GM12878 (cell line): ENCODE measurements at regions not wholly inside any gene's neighbourhood (a gene's known extent, or its start where the extent isn't known, plus 50 kb on each side); places are given as distances from the start of the nearest gene placed in this dataset.
A peak's percentile ranks its signal among the peaks of the same experiment; 100 is the strongest.

Experiments
- ATAC-seq: fragments of 200-7000 bp; cut with Tn5 transposase; 3 replicates; pipeline ENCODE4 v1.9.1; 2020; ENCODE audit warnings: mild to moderate bottlenecking, moderate library complexity
- BruUV-seq: library from RNA; stranded (reverse); fragments of 400-500 nt; replicated peaks from 2 replicates; lab custom pipeline; 2021; lab: Mats Ljungman, UMichigan
- CTCF ChIA-PET: fragments of 300-600 bp; sonication (Branson Sonifier 250); formaldehyde crosslinking; extraction: SDS; loops from one replicate; lab custom pipeline; 2021; ENCODE audit warnings: inconsistent platforms; lab: Yijun Ruan, JAX
- POLR2A ChIA-PET: fragments of 350-600 bp; formaldehyde crosslinking; extraction: SDS; loops from one replicate; lab custom pipeline; 2021; ENCODE audit warnings: inconsistent platforms; lab: Charles Lee
- RAD21 ChIA-PET: fragments of 300-600 bp; sonication (Branson Sonifier 250); formaldehyde crosslinking; loops from one replicate; lab custom pipeline; 2023; ENCODE audit warnings: antibody characterized with exemption; ENCODE audit not compliant: unreplicated experiment; lab: Charles Lee
- SMC1A ChIA-PET: fragments of 300-600 bp; sonication (Branson Sonifier 250); formaldehyde crosslinking; loops from one replicate; lab custom pipeline; 2023; ENCODE audit not compliant: unreplicated experiment, uncharacterized antibody; lab: Charles Lee
- DNase-seq: peaks from one replicate; pipeline ENCODE4 v3.0.0-alpha.2; 2011; ENCODE audit warnings: low read depth, low spot score
- FAIRE-seq: peaks from 3 replicates; lab custom pipeline; 2011; peaks lifted over from hg19 to GRCh38; lab: Jason Lieb, UNC
- H2AFZ ChIP-seq: 2 replicates; pipeline ENCODE4 v1.6.0; 2011; ENCODE audit warnings: low read depth, low read length, control low read depth; ENCODE audit not compliant: control insufficient read depth
- H3K27ac ChIP-seq: 2 replicates; pipeline ENCODE4 v1.5.1; 2011; ENCODE audit warnings: control low read depth; ENCODE audit not compliant: control insufficient read depth, insufficient read depth
- H3K27me3 ChIP-seq, 2 experiments: replicated peaks in 1 of 2; 2 replicates each; pipeline versions ENCODE4 v1.6.0 to v1.6.1; 2011; ENCODE audit warnings: low read length in 1 of 2; ENCODE audit not compliant: control insufficient read depth in 2 of 2, insufficient read depth in 2 of 2
- H3K36me3 ChIP-seq, 2 experiments: 2 replicates each; pipeline ENCODE4 v1.5.1; 2011; ENCODE audit warnings: low read length in 1 of 2; ENCODE audit not compliant: control insufficient read depth in 2 of 2, insufficient read depth in 2 of 2
- H3K4me1 ChIP-seq: 2 replicates; pipeline ENCODE4 v1.6.1; 2011; ENCODE audit warnings: mild to moderate bottlenecking, low read length, moderate library complexity, mixed read lengths; ENCODE audit not compliant: control insufficient read depth, insufficient read depth
- H3K4me2 ChIP-seq: 2 replicates; pipeline ENCODE4 v1.6.0; 2011; ENCODE audit warnings: control low read depth; ENCODE audit not compliant: control insufficient read depth, insufficient read depth
- H3K4me3 ChIP-seq: fragments of 200-600 bp; sonication (generic); 2 replicates; pipeline ENCODE4 v1.5.1; 2016
- H3K79me2 ChIP-seq: 2 replicates; pipeline ENCODE4 v1.6.0; 2011; ENCODE audit warnings: low read length; ENCODE audit not compliant: control insufficient read depth, insufficient read depth
- H3K9ac ChIP-seq: 2 replicates; pipeline ENCODE4 v1.8.0; 2011; ENCODE audit warnings: low read length, control low read depth, mixed read lengths; ENCODE audit not compliant: control insufficient read depth, insufficient read depth
- H3K9me3 ChIP-seq: replicated peaks from 3 replicates; pipeline ENCODE4 v1.5.1; 2011; ENCODE audit warnings: mild to moderate bottlenecking, low read length; ENCODE audit not compliant: control insufficient read depth, insufficient read depth
- H4K20me1 ChIP-seq: 2 replicates; pipeline ENCODE4 v1.6.0; 2011; ENCODE audit not compliant: control insufficient read depth, insufficient read depth
- CREM ChIP-seq: IDR thresholded peaks from 2 replicates; pipeline ENCODE4 v1.6.1; 2014; ENCODE audit warnings: antibody characterized with exemption, low read depth
- CTCF ChIP-seq, 3 experiments: IDR thresholded peaks in 2 of 3; conservative IDR thresholded peaks in 1 of 3; 2 replicates each; pipeline ENCODE4 v1.5.1; 2011; ENCODE audit warnings: low read depth in 3 of 3, low read length in 3 of 3, mild to moderate bottlenecking in 3 of 3, control low read depth in 2 of 3, moderate library complexity in 2 of 3, inconsistent platforms in 1 of 3, mixed read lengths in 1 of 3; ENCODE audit not compliant: control insufficient read depth in 2 of 3, insufficient read depth in 1 of 3; ENCODE audit errors: extremely low read depth in 1 of 3
- GATAD2B ChIP-seq: fragments of 450-650 bp; conservative IDR thresholded peaks from 2 replicates; pipeline ENCODE4 v1.6.1; 2017; ENCODE audit warnings: low read depth, mild to moderate bottlenecking, moderate library complexity
- LARP7 ChIP-seq: fragments of 450-650 bp; IDR thresholded peaks from 2 replicates; pipeline ENCODE4 v1.6.1; 2017; ENCODE audit warnings: mild to moderate bottlenecking
- MYB ChIP-seq: fragments of 150-350 bp; IDR thresholded peaks from 2 replicates; pipeline ENCODE4 v1.6.1; 2014; ENCODE audit warnings: mild to moderate bottlenecking, low read depth, low read length, borderline replicate concordance
- POLR2AphosphoS2 ChIP-seq: IDR thresholded peaks from 2 replicates; pipeline ENCODE4 v1.6.1; 2011; ENCODE audit warnings: low read depth, mild to moderate bottlenecking, low read length, improper control_type of control experiment, moderate library complexity
- POLR2AphosphoS5 ChIP-seq: IDR thresholded peaks from 2 replicates; pipeline ENCODE4 v1.6.1; 2011; ENCODE audit warnings: mild to moderate bottlenecking, low read length, inconsistent platforms
- RAD21 ChIP-seq: IDR thresholded peaks from 2 replicates; pipeline ENCODE4 v1.6.1; 2011; ENCODE audit warnings: mild to moderate bottlenecking, low read depth, low read length, moderate library complexity; ENCODE audit not compliant: insufficient read depth
- RUNX3 ChIP-seq: IDR thresholded peaks from 2 replicates; pipeline ENCODE4 v1.6.1; 2012; ENCODE audit warnings: low read length, inconsistent platforms
- SMC3 ChIP-seq: IDR thresholded peaks from 2 replicates; pipeline ENCODE4 v1.6.1; 2011; ENCODE audit warnings: low read length, improper control_type of control experiment, borderline replicate concordance
- YBX1 ChIP-seq: fragments of 450-650 bp; IDR thresholded peaks from 2 replicates; pipeline ENCODE4 v1.6.1; 2016; ENCODE audit warnings: antibody characterized with exemption
- ZBTB40 ChIP-seq: fragments of 450-650 bp; IDR thresholded peaks from 2 replicates; pipeline ENCODE4 v1.6.1; 2016; ENCODE audit warnings: mild to moderate bottlenecking, moderate library complexity, borderline replicate concordance
- ZNF622 ChIP-seq: fragments of 450-650 bp; IDR thresholded peaks from 2 replicates; pipeline ENCODE4 v1.6.1; 2017; ENCODE audit warnings: mild to moderate bottlenecking, inconsistent platforms
- WGBS: methylation state at CpG from one replicate; pipeline ENCODE4 v1.1.6; 2016; ENCODE audit warnings: low lambda C conversion rate; ENCODE audit not compliant: insufficient replicate concordance, insufficient coverage; ENCODE audit errors: missing lambda C conversion rate; 5-methylcytosine and 5-hydroxymethylcytosine counted together
- in situ Hi-C: fragments of 300-500 bp; cut with MboI; formaldehyde crosslinking; loops from 9 replicates; pipeline ENCODE4 v1.14.3; 2018; ENCODE audit warnings: mixed read lengths
- intact Hi-C: fragments of 100-400 bp; cut with micrococcal nuclease; formaldehyde crosslinking; loops from one replicate; pipeline ENCODE4 v1.14.2; 2022; ENCODE audit not compliant: unreplicated experiment
- TF ChIP-seq, protein P1 (sequence below): IDR thresholded peaks from 2 replicates; pipeline ENCODE4 v1.6.1; 2011; ENCODE audit warnings: mild to moderate bottlenecking, low read depth, low read length, moderate library complexity; ENCODE audit not compliant: insufficient replicate concordance
- TF ChIP-seq, protein P2 (sequence below): IDR thresholded peaks from 2 replicates; pipeline ENCODE4 v1.6.1; 2012; ENCODE audit warnings: low read length, inconsistent platforms

GRCh38 chr6:163655217-163656121, 241.0 kb downstream of the QKI start:
- ChIA-PET SMC1A (no interaction called here), RAD21 (no interaction called here), POLR2A (no interaction called here), CTCF (no interaction called here)
- H3K36me3 ChIP-seq, result no peaks in the 10 kb centered on the region
- TF ChIP-seq YBX1 (no peak), CTCF (IDR thresholded peaks at IDR 0.05 in 2 of 3, conservative IDR thresholded peaks at IDR 0.05 in 1 of 3; ENCODE audit: control insufficient read depth in 2 of 3, extremely low read depth in 1 of 3, insufficient read depth in 1 of 3, low read depth in 3 of 3, low read length in 3 of 3) (peak; percentile 15 to 29 (median 21); a peak in 3 of 6 replicates), CREM (no peak), SMC3 (peak; percentile 22; the same call in 1 of the 2 replicates), LARP7 (no peak), POLR2AphosphoS5 (no peak), ZNF622 (no peak), POLR2AphosphoS2 (no peak), GATAD2B (no peak), RAD21 (peak; percentile 60), MYB (no peak), RUNX3 (0 out of 2 replicates have a peak, but pooled peaks have one; percentile 9), ZBTB40 (no peak)
- TF ChIP-seq, protein P1, sequence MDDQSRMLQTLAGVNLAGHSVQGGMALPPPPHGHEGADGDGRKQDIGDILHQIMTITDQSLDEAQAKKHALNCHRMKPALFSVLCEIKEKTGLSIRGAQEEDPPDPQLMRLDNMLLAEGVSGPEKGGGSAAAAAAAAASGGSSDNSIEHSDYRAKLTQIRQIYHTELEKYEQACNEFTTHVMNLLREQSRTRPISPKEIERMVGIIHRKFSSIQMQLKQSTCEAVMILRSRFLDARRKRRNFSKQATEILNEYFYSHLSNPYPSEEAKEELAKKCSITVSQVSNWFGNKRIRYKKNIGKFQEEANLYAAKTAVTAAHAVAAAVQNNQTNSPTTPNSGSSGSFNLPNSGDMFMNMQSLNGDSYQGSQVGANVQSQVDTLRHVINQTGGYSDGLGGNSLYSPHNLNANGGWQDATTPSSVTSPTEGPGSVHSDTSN, result no peak
- TF ChIP-seq, protein P2, sequence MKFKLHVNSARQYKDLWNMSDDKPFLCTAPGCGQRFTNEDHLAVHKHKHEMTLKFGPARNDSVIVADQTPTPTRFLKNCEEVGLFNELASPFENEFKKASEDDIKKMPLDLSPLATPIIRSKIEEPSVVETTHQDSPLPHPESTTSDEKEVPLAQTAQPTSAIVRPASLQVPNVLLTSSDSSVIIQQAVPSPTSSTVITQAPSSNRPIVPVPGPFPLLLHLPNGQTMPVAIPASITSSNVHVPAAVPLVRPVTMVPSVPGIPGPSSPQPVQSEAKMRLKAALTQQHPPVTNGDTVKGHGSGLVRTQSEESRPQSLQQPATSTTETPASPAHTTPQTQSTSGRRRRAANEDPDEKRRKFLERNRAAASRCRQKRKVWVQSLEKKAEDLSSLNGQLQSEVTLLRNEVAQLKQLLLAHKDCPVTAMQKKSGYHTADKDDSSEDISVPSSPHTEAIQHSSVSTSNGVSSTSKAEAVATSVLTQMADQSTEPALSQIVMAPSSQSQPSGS, result no peak
- 21% methylated on average over 7 of the region's 7 CpGs for WGBS
- no peaks in the 10 kb centered on the region; the same call in 2 of the 3 replicates for H3K9me3 ChIP-seq
- DNase-seq (no peak), FAIRE-seq (no peak), ATAC-seq (peak; percentile 41; the same call in 2 of the 3 replicates)
- no peak overlapping the region for H3K27ac ChIP-seq
- H3K4me2 ChIP-seq, result no peak overlapping the region
- no TSS peak for BruUV-seq
- no peak overlapping the region for H2AFZ ChIP-seq
- no peak overlapping the region for H3K4me3 ChIP-seq
- H3K4me1 ChIP-seq, result no peaks in the 10 kb centered on the region; the same call in 1 of the 2 replicates
- no peaks in the 10 kb centered on the region for H3K79me2 ChIP-seq
- H3K27me3 ChIP-seq, result no peaks in the 10 kb centered on the region
- intact Hi-C loops (loop anchor here (1.0 kb wide), 1 partner anchor 301 kb away; no protein-coding TSS in a partner anchor), in situ Hi-C loops (no loop called here)
- H4K20me1 ChIP-seq, result no peaks in the 10 kb centered on the region
- H3K9ac ChIP-seq, result no peak overlapping the region
